Prostate gland (tissue), 2 donors: ENCODE measurements at regions not wholly inside any gene's neighbourhood (a gene's known extent, or its start where the extent isn't known, plus 50 kb on each side); places are given as distances from the start of the nearest gene placed in this dataset.

Experiments used
- CTCF ChIP-seq, 4 experiments: fragments of 200-600 bp in 2 of 4; fragments of 450-650 bp in 2 of 4; sonication (generic) in 2 of 4; IDR thresholded peaks; 1 replicate in 3 of 4; 2 replicates in 1 of 4; pipeline ENCODE4 v1.5.1; 2016 to 2019; ENCODE audit warnings: antibody characterized with exemption in 4 of 4, mild to moderate bottlenecking in 2 of 4, moderate library complexity in 2 of 4
- POLR2A ChIP-seq: fragments of 450-650 bp; IDR thresholded peaks from one replicate; pipeline ENCODE4 v1.6.1; 2016; ENCODE audit warnings: antibody characterized with exemption, mild to moderate bottlenecking

- TF ChIP-seq CTCF (IDR thresholded peaks at IDR 0.05) (no peak), POLR2A (no peak)
Measured at GRCh38 chr5:120817044-120817985, 353.2 kb downstream of the PRR16 start.
